Uterus (tissue), 3 donors: ENCODE measurements at regions not wholly inside any gene's neighbourhood (a gene's known extent, or its start where the extent isn't known, plus 50 kb on each side); places are given as distances from the start of the nearest gene placed in this dataset.

Experiments used
- DNase-seq, 2 donors: peaks; one replicate each; pipeline ENCODE4 v3.0.0-alpha.2; 2019 to 2020
- H3K27ac ChIP-seq, 2 donors: fragments of 200-600 bp; sonication (generic); 1 replicate in 1 of 2; 2 replicates in 1 of 2; pipeline ENCODE4 v1.5.1; 2016 to 2018
- H3K27me3 ChIP-seq, 2 donors: fragments of 200-600 bp; sonication (generic); one replicate each; pipeline ENCODE4 v1.5.1; 2018 to 2019; ENCODE audit warnings: control low read depth in 1 of 2
- H3K36me3 ChIP-seq, 2 donors: fragments of 200-600 bp; sonication (generic); one replicate each; pipeline ENCODE4 v1.5.1; 2019; ENCODE audit warnings: control low read depth in 1 of 2
- H3K4me1 ChIP-seq, 2 donors: fragments of 200-600 bp; sonication (generic); one replicate each; pipeline ENCODE4 v1.5.1; 2018 to 2019; ENCODE audit warnings: control low read depth in 1 of 2
- H3K4me3 ChIP-seq, 2 donors: fragments of 200-600 bp; sonication (generic); 1 replicate in 1 of 2; 2 replicates in 1 of 2; pipeline ENCODE4 v1.5.1; 2018 to 2019; ENCODE audit warnings: mild to moderate bottlenecking in 1 of 2
- H3K9me3 ChIP-seq, 2 donors: fragments of 200-600 bp; sonication (generic); one replicate each; pipeline ENCODE4 v1.5.1; 2019; ENCODE audit warnings: control low read depth in 1 of 2
- POLR2A ChIP-seq, 2 donors: fragments of 450-650 bp; IDR thresholded peaks; one replicate each; pipeline ENCODE4 v1.6.1; 2016; ENCODE audit warnings: antibody characterized with exemption in 2 of 2, mild to moderate bottlenecking in 1 of 2, moderate library complexity in 1 of 2
- intact Hi-C: fragments of 100-400 bp; cut with DNase I; formaldehyde crosslinking; loops from one replicate; pipeline ENCODE4 v1.15.1; 2023; ENCODE audit warnings: low total_unique reads
- TF ChIP-seq, protein P1 (sequence below), 4 experiments: fragments of 200-600 bp in 2 of 4; fragments of 450-650 bp in 2 of 4; sonication (generic) in 2 of 4; IDR thresholded peaks; one replicate each; pipeline ENCODE4 v1.5.1; 2016 to 2019; ENCODE audit warnings: antibody characterized with exemption in 4 of 4, mild to moderate bottlenecking in 2 of 4, moderate library complexity in 1 of 4
- donor health status: DM: yes; HTN: yes; CAD: no.

DNA sequence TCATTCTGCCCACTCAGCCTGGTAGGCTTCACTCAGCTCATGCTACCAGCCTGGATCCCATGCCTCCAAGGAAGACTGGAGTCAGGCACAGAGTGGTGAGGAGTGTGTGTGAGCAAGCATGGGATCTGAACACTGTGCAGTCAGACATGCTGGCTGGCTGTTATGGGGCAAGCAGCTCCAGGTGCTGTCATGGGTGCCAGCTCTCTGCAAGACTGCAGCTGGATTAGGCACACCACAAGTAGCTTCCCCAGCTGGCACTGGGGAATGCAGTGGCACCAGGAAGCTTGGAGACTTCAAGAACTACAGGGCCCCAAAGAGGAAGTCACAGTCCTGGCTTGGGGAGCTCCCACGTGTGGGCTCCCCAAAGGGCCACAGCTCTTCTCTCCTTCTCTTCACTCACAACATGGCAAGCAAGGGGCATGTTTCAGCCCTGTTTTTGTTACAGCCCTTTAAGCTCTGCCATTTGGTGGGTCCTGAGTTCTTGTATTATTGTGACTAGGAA, 202.5 kb downstream of the VRK1 start:
- Histone ChIP-seq H3K27me3 (no peaks in the 10 kb centered on the region), H3K4me1 (no peaks in the 10 kb centered on the region), H3K36me3 (no peaks in the 10 kb centered on the region), H3K27ac (no peak overlapping the region), H3K9me3 (no peaks in the 10 kb centered on the region), H3K4me3 (no peak overlapping the region)
- no peak for DNase-seq
- TF ChIP-seq POLR2A (IDR thresholded peaks at IDR 0.05) = no peak
- TF ChIP-seq, protein P1, sequence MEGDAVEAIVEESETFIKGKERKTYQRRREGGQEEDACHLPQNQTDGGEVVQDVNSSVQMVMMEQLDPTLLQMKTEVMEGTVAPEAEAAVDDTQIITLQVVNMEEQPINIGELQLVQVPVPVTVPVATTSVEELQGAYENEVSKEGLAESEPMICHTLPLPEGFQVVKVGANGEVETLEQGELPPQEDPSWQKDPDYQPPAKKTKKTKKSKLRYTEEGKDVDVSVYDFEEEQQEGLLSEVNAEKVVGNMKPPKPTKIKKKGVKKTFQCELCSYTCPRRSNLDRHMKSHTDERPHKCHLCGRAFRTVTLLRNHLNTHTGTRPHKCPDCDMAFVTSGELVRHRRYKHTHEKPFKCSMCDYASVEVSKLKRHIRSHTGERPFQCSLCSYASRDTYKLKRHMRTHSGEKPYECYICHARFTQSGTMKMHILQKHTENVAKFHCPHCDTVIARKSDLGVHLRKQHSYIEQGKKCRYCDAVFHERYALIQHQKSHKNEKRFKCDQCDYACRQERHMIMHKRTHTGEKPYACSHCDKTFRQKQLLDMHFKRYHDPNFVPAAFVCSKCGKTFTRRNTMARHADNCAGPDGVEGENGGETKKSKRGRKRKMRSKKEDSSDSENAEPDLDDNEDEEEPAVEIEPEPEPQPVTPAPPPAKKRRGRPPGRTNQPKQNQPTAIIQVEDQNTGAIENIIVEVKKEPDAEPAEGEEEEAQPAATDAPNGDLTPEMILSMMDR (IDR thresholded peaks at IDR 0.05) = no peak
- intact Hi-C loops = no loop called here

DNA sequence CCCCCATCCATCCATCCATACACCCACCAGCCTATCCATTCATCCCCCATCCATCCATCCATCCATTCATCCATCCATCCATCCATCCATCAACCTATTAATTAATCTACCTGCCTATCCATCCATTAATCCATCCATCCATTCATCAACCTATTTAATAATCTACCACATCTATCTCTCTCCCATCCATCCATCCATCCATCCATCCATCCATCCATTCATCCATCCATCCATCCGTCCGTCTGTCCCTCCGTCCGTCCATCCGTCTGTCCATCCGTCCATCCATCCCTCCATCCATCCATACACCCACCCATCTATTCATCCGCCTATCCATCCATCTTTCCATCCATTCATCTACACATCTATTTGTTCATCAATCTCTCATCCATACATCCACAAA, 205.3 kb downstream of the VRK1 start:
- intact Hi-C loops = no loop called here
- Histone ChIP-seq H3K4me3 (no peak overlapping the region), H3K27me3 (no peaks in the 10 kb centered on the region), H3K4me1 (no peaks in the 10 kb centered on the region), H3K27ac (no peak overlapping the region), H3K9me3 (no peaks in the 10 kb centered on the region), H3K36me3 (no peaks in the 10 kb centered on the region)
- TF ChIP-seq POLR2A (IDR thresholded peaks at IDR 0.05) = no peak
- TF ChIP-seq, protein P1 (IDR thresholded peaks at IDR 0.05) = no peak
- DNase-seq = no peak

DNA sequence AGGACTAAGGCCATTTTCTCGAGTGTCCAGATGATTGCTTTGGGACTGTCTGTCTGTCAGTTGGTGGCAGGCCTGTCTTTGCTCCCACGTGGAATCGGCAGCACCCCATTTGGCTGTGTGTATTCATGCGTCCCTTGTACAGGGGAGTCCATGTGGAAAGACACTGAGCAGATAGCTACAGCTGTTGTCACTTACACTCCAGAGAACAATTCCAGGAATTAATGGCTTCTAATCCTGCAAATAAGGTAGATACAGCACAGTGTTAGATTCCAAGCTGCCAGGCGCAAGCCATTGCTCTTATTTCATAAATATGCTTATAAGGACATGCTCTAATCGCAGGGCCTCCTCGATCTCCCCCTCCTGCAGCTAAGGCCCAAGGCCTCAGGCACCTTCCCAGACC, 208.8 kb downstream of the VRK1 start:
- Histone ChIP-seq H3K27me3 (no peaks in the 10 kb centered on the region), H3K4me1 (no peaks in the 10 kb centered on the region), H3K27ac (no peak overlapping the region), H3K4me3 (no peak overlapping the region), H3K9me3 (no peaks in the 10 kb centered on the region), H3K36me3 (no peaks in the 10 kb centered on the region)
- intact Hi-C loops = no loop called here
- no peak for DNase-seq
- no peak for TF ChIP-seq POLR2A (IDR thresholded peaks at IDR 0.05)
- TF ChIP-seq, protein P1 (IDR thresholded peaks at IDR 0.05) = no peak

DNA sequence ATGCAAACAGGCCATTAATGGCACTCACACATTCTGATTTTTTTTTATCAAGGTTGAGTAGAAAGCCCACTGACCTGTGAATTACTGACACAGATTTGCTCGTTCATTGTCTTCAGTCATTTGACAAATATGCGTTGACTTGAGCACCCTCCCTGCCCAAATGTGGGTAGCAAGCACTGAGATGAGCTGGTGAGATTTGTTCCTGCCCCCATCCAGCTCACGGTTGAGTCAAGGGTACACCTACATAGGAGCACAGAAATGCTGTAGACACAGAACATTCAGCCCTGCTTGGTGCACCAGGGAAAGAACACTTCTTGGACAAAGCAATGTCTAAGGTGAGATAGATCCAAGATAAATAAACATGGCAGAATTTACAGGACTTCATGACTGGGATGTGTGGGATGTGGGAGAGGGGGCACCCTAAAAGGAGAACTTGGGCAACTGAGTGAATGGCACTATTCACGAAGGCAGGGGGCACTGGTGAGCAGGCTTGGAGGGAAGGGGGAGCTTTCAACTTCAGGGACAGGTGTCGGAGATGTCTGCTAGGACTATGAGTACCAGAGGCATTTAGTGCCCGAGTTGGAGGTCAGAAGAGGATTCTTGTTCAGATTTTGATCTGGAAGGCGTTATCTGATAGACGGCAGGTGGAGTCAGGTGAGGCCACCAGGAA, 213.4 kb downstream of the VRK1 start:
- H3K27me3 ChIP-seq = no peaks in the 10 kb centered on the region
- H3K4me1 ChIP-seq = no peaks in the 10 kb centered on the region
- intact Hi-C loops = no loop called here
- no peak overlapping the region for H3K27ac ChIP-seq
- no peaks in the 10 kb centered on the region for H3K9me3 ChIP-seq
- no peak overlapping the region for H3K4me3 ChIP-seq
- TF ChIP-seq, protein P1 (IDR thresholded peaks at IDR 0.05) = no peak
- no peak for TF ChIP-seq POLR2A (IDR thresholded peaks at IDR 0.05)
- no peak for DNase-seq
- no peaks in the 10 kb centered on the region for H3K36me3 ChIP-seq

DNA sequence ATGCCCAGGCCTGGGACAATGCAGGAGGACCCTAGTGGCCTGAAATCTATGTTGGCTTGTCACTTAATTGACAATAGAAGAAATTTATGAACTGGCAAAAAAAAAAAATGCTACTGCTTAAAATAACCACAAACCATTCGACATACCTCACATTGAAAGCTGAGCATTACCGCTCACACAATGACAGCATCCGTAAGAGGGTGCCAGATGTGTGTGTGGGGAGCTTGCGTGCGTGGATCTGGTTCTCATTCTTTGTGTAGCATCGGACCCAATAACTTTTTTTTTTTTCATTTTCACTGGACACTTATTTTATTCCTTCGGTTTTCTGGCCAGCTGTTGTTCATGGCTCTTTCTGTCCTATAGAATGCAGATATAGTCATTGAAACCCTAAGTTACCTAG, 216.7 kb downstream of the VRK1 start:
- Histone ChIP-seq H3K27me3 (no peaks in the 10 kb centered on the region), H3K4me1 (no peaks in the 10 kb centered on the region), H3K36me3 (no peaks in the 10 kb centered on the region), H3K9me3 (no peaks in the 10 kb centered on the region), H3K4me3 (no peak overlapping the region), H3K27ac (no peak overlapping the region)
- no peak for DNase-seq
- intact Hi-C loops = no loop called here
- TF ChIP-seq POLR2A (IDR thresholded peaks at IDR 0.05) = no peak
- TF ChIP-seq, protein P1 (IDR thresholded peaks at IDR 0.05) = no peak
